COLO668 (cell line): ENCODE measurements at regions not wholly inside any gene's neighbourhood (a gene's known extent, or its start where the extent isn't known, plus 50 kb on each side); places are given as distances from the start of the nearest gene placed in this dataset.
A peak's percentile ranks its signal among the peaks of the same experiment; 100 is the strongest.

Source experiments
- DNase-seq: peaks from one replicate; lab custom pipeline; 2025; ENCODE audit not compliant: unreplicated experiment; lab: John Stamatoyannopoulos, UW

- no peak for DNase-seq
Observed at GRCh38 chrX:139293991-139294390, 236.5 kb upstream of the F9 start.

- DNase-seq, result no peak
Observed at GRCh38 chrX:139290310-139290709, 240.2 kb upstream of the F9 start.

- DNase-seq, result no peak
Observed at GRCh38 chrX:139287155-139287924, 243.2 kb upstream of the F9 start.

GRCh38 chrX:139286342-139286741, 244.2 kb upstream of the F9 start:
- no peak for DNase-seq

- DNase-seq, result no peak
Observed at GRCh38 chrX:139267851-139268250, 262.7 kb upstream of the F9 start.

- no peak for DNase-seq
Observed at GRCh38 chrX:139246295-139246694, 284.2 kb upstream of the F9 start.

- no peak for DNase-seq
Observed at GRCh38 chrX:139237141-139237540, 293.4 kb upstream of the F9 start.

- no peak for DNase-seq
Observed at GRCh38 chrX:139234898-139235297, 295.6 kb upstream of the F9 start.

- no peak for DNase-seq
Observed at GRCh38 chrX:139224953-139225665, 305.4 kb upstream of the F9 start.

- no peak for DNase-seq
Observed at GRCh38 chrX:139222511-139223200, 307.9 kb upstream of the F9 start.

GRCh38 chrX:139213241-139213709, 317.3 kb upstream of the F9 start:
- no peak for DNase-seq

GRCh38 chrX:139211568-139212182, 318.9 kb upstream of the F9 start:
- DNase-seq, result no peak

- no peak for DNase-seq
Observed at GRCh38 chrX:139209342-139209741, 321.2 kb upstream of the F9 start.

- DNase-seq, result no peak
Observed at GRCh38 chrX:139207655-139208054, 322.9 kb upstream of the F9 start.

GRCh38 chrX:139206914-139207313, 323.6 kb upstream of the F9 start:
- no peak for DNase-seq

GRCh38 chrX:139204898-139205667, 325.5 kb upstream of the F9 start:
- peak; percentile 77 for DNase-seq

- DNase-seq, result no peak
Observed at GRCh38 chrX:139204571-139204897, 326.0 kb upstream of the F9 start.

- DNase-seq, result peak; percentile 58
Observed at GRCh38 chrX:139203651-139204570, 326.6 kb upstream of the F9 start.

- DNase-seq, result peak; percentile 54
Observed at GRCh38 chrX:139202742-139203420, 327.7 kb upstream of the F9 start.
